ENCODE measurements at regions not wholly inside any gene's neighbourhood (a gene's known extent, or its start where the extent isn't known, plus 50 kb on each side); places are given as distances from the start of the nearest gene placed in this dataset.

- no peak for DNase-seq
Observed at GRCh38 chr2:220890931-220891330, 681.2 kb downstream of the EPHA4 start.

GRCh38 chr2:220891405-220891804 is 680.7 kb downstream of the EPHA4 start:
- DNase-seq: no peak

- DNase-seq: no peak
Observed at GRCh38 chr2:220892018-220892634, 680.0 kb downstream of the EPHA4 start.

- no peak for DNase-seq
Observed at GRCh38 chr2:220893411-220893810, 678.7 kb downstream of the EPHA4 start.

- no peak for DNase-seq
Observed at GRCh38 chr2:220894069-220894468, 678.0 kb downstream of the EPHA4 start.

GRCh38 chr2:220899492-220899891 is 672.6 kb downstream of the EPHA4 start:
- no peak for DNase-seq

GRCh38 chr2:220904015-220904414 is 668.1 kb downstream of the EPHA4 start:
- DNase-seq: no peak

- no peak for DNase-seq
Observed at GRCh38 chr2:220913384-220913783, 658.7 kb downstream of the EPHA4 start.

GRCh38 chr2:220915092-220915623 is 656.9 kb downstream of the EPHA4 start:
- no peak for DNase-seq

- no peak for DNase-seq
Observed at GRCh38 chr2:220916931-220917330, 655.2 kb downstream of the EPHA4 start.

- DNase-seq: no peak
Observed at GRCh38 chr2:220930271-220931076, 641.6 kb downstream of the EPHA4 start.

GRCh38 chr2:220931491-220931890 is 640.6 kb downstream of the EPHA4 start:
- DNase-seq: no peak

- no peak for DNase-seq
Observed at GRCh38 chr2:220932041-220932440, 640.1 kb downstream of the EPHA4 start.

GRCh38 chr2:220935789-220936321 is 636.2 kb downstream of the EPHA4 start:
- no peak for DNase-seq

- DNase-seq: no peak
Observed at GRCh38 chr2:220936641-220937197, 635.4 kb downstream of the EPHA4 start.

GRCh38 chr2:220937245-220937644 is 634.9 kb downstream of the EPHA4 start:
- DNase-seq: no peak

- DNase-seq: no peak
Observed at GRCh38 chr2:220940646-220941045, 631.5 kb downstream of the EPHA4 start.

GRCh38 chr2:220941683-220942082 is 630.4 kb downstream of the EPHA4 start:
- DNase-seq: no peak

GRCh38 chr2:220946552-220946951 is 625.6 kb downstream of the EPHA4 start:
- DNase-seq: no peak

GRCh38 chr2:220948579-220948978 is 623.5 kb downstream of the EPHA4 start:
- DNase-seq: no peak

GRCh38 chr2:220949466-220949865 is 622.6 kb downstream of the EPHA4 start:
- peak; percentile 58 for DNase-seq

- DNase-seq: no peak
Observed at GRCh38 chr2:220955776-220956175, 616.3 kb downstream of the EPHA4 start.

GRCh38 chr2:220956429-220956828 is 615.7 kb downstream of the EPHA4 start:
- no peak for DNase-seq

GRCh38 chr2:220959391-220959802 is 612.7 kb downstream of the EPHA4 start:
- no peak for DNase-seq
